CD4-positive, alpha-beta T cell treated with Interleukin-15 for 1 hour (primary cell): ENCODE measurements at regions not wholly inside any gene's neighbourhood (a gene's known extent, or its start where the extent isn't known, plus 50 kb on each side); places are given as distances from the start of the nearest gene placed in this dataset.

ENCODE experiments used
- DNase-seq: peaks from one replicate; pipeline ENCODE4 v3.0.0-alpha.2; 2020

DNA sequence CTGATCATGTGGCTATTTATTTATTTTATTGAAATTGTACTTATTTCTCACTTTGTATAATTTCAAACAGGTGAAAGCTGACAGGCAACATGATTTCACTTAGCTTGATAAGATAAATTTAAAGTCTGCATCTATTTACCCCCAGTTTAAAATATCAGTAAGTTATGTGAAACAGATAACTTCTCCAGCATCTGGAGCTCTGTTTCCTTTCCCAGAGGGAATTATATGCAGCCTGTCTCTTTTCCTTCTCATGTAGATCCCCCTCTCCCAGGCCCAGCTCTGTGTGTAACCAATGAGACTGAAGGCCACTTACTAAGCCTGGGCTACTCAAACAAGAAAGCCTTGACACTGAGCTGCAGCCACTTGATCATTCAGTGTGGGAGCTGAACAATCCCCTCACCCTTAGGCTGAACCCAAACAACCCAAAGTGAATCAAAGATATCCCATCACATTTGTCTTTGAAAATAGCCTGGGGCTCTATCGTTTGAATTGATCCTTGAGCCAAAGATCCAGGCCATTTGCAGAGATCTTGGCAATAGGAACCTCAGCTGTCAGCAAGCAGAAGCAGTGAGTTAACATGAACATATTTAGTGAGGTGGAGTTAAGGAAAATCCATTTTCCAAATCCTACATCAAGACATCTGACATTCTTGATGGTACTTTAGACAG, 383.9 kb downstream of the TGFB2 start:
- no peak for DNase-seq

DNA sequence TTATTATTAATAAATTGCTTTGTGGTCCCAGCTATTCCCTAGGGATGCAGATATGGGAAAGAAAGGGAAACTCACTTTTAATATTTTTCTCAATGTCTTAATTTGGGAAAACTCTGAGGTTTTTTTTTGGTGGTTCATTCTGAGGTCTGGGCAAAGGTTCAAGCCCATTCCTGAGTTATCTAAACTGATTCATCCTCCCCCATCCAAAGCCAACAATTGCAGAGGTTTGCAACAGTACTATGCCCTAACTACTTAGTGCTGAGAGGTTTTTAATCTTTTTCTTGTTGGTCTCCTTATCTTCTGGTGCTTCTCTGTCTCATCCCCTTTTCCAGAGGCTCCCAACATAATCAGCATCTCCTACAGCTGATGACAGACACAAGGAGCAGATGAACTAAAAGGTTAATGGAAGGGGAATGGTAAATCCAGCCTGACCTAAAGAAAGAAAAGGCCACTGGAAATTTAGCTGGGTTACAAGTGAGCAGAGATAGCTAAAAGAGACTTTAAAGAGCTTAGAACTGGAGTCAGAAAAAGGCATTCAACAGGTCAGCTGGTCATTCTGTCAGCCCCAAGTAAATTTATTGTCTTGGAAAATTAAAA, 390.4 kb downstream of the TGFB2 start:
- no peak for DNase-seq

- no peak for DNase-seq
These were observed 394.3 kb downstream of the TGFB2 start for GRCh38 chr1:218739426-218739825.

- no peak for DNase-seq
These were observed 396.7 kb downstream of the TGFB2 start for GRCh38 chr1:218741852-218742251.

DNA sequence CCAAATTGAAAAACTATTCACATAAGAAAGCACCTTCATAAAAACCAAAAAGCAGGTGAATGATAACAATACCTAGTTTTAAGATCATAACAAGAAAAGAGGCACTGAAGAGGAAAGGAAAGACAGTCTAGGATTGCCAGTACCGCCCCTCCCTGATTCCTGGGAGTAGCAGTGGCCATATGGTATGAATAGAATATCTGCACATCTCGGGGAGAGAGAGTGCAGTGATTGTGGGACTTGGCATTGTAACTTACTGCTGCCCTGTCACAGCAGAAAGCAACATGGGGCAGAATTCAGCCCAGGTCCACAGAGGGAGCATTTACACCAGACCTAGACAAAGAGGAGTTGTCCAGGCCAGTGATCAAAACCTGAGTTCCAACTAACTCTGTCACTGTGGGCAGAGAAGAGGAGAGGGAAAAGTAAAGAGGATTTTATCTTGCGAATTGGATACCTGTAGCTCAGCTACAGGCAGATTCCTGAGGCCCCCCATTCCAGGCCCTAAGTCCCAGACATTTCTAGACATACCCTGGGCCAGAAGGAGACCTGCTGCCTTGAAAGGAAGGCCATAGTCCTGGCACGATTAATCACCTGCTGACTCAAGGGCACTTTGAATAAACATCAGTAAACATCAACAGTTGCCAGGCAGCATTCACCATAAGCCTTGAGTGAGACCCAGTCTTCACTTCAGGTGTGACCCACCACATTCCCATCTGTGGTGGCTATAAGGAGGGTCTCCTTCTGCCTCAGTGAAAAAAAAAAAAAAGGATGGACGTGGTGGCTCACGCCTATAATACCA, 397.5 kb downstream of the TGFB2 start:
- DNase-seq, result no peak

GRCh38 chr1:218743861-218744505, 398.8 kb downstream of the TGFB2 start:
- no peak for DNase-seq

- no peak for DNase-seq
These were observed 402.9 kb downstream of the TGFB2 start for GRCh38 chr1:218748071-218748470.

- DNase-seq, result no peak
These were observed 405.3 kb downstream of the TGFB2 start for GRCh38 chr1:218750216-218750970.

- DNase-seq, result no peak
These were observed 406.2 kb downstream of the TGFB2 start for GRCh38 chr1:218751208-218751948.

DNA sequence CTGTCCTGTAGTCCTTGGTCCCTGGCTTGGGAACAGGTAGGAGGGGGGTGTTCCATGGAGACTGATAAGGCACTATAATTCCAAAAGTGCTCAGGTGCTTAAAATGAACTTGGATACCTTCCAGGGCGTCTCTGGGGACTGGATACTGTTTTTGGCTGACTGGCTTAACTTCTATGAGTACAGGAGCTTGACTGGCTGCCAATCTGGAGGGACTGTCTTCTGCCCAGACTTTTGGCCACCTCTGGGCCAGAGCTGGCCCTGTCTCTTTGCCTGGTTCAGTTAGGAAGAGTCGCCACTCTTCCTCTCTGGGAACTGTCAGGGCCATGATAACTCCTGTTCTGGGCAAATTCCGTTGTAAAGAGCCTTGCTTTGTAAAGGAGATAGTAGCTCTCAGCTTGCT, 407.0 kb downstream of the TGFB2 start:
- no peak for DNase-seq

DNA sequence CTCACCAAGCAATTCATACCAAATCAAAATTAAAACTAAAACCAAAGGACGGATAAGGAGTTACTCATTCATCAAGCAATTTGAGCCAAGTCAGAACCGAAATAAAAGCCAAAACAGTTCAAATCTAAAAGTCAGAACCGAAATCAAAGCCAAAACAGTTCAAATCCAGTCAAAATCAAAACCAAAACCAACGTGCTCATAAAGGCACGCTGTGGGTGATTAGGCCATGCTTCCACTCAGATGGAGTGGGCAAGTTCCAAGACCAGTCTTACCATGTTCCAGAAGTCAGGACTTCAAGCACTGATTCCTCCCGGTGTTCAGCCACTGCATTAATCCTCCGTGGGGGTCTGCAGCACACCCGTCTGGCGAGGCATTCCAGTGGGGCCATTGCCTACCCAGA, 409.3 kb downstream of the TGFB2 start:
- DNase-seq, result no peak

- no peak for DNase-seq
These were observed 410.0 kb downstream of the TGFB2 start for GRCh38 chr1:218755128-218755527.

DNA sequence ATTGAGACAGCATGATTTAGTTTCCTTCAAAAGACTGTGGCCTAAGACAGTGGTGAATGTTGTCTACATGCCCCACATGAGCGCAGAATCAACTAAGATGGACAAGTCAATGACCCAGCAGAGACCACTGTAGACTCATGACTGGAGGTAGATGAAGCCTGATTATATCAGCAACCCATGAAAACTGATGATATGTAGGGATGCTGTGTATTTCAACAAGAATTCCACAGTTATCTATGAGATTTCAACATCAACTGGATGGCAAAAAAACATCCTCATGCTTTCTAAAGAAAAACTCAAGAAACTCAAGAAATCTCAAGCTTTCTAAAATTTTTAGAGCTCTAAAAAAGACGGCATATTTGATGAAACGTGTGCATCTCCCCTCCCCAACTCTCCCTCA, 413.9 kb upstream of the LYPLAL1 start:
- no peak for DNase-seq

GRCh38 chr1:218760601-218761570, 412.8 kb upstream of the LYPLAL1 start:
- DNase-seq, result no peak

GRCh38 chr1:218763538-218763937, 410.1 kb upstream of the LYPLAL1 start:
- DNase-seq, result no peak

GRCh38 chr1:218765753-218766152, 407.9 kb upstream of the LYPLAL1 start:
- no peak for DNase-seq

GRCh38 chr1:218771931-218772330, 401.7 kb upstream of the LYPLAL1 start:
- DNase-seq, result no peak

- no peak for DNase-seq
These were observed 401.1 kb upstream of the LYPLAL1 start for GRCh38 chr1:218772575-218772974.

DNA sequence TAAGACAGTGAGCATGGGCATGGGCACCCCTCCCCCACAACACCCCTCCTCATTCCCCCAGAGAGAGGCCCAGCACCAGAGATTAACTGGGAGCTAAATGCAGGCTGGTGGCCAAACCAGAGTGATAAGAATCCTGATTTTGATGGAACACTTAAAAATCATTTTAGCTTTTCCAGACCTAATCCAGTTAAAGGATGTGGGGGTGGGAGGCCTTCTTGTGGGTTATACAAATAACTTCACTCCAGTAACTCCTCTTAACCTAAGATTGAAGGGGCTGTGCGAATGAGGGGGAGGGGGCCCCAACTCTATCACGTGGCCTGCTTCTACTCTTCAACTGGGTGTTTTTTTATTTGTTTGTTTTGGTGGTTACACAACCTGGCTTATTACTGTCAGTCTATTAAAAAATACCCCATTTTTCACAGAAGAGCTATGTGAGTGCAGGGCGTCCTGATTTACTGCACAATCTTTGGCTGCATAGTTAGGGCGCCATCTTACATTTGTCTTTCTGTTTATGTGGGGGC, 398.1 kb upstream of the LYPLAL1 start:
- no peak for DNase-seq

GRCh38 chr1:218778257-218779126, 395.2 kb upstream of the LYPLAL1 start:
- DNase-seq, result no peak
